ENCODE measurements at regions not wholly inside any gene's neighbourhood (a gene's known extent, or its start where the extent isn't known, plus 50 kb on each side); places are given as distances from the start of the nearest gene placed in this dataset.

- Histone ChIP-seq H3F3A (ENCODE audit: insufficient read depth) (no peaks in the 10 kb centered on the region), H3K9me3 (ENCODE audit: low read depth) (no peaks in the 10 kb centered on the region), H3K4me3 (no peak overlapping the region), H4K20me1 (ENCODE audit: insufficient read depth) (no peaks in the 10 kb centered on the region), H3K27me3 (replicated peaks; ENCODE audit: insufficient read depth) (no peaks in the 10 kb centered on the region), H2AFZ (no peak overlapping the region), H3K4me2 (ENCODE audit: unreplicated experiment) (no peak overlapping the region), H3K9me2 (ENCODE audit: insufficient read depth) (no peaks in the 10 kb centered on the region), H3K36me3 (ENCODE audit: low read depth) (no peaks in the 10 kb centered on the region), H3K27ac (no peak overlapping the region), H3K79me2 (ENCODE audit: insufficient read depth) (no peaks in the 10 kb centered on the region), H3K4me1 (ENCODE audit: insufficient read depth) (no peaks in the 10 kb centered on the region), H3K9ac (no peak overlapping the region)
- in situ Hi-C loops (cut with MboI), result no loop called here
- TF ChIP-seq EZH2phosphoT487 (IDR thresholded peaks at IDR 0.05; ENCODE audit: insufficient read depth, low read depth), result no peak
- no peak for TF ChIP-seq EZH2 (IDR thresholded peaks at IDR 0.05; ENCODE audit: insufficient read depth, poor library complexity, severe bottlenecking)
- WGBS, 2 experiments (ENCODE audit: low coverage in 1 of 2, low lambda C conversion rate in 2 of 2, missing lambda C conversion rate in 2 of 2), result 0% methylated on average over 1 of the region's 1 CpG
- DNase-seq, result no peak
Measured at GRCh38 chr3:86208772-86209171, 782.2 kb downstream of the VGLL3 start.

GRCh38 chr3:86182606-86183005 lies 808.3 kb downstream of the VGLL3 start:
- Histone ChIP-seq H3K9me2 (ENCODE audit: insufficient read depth) (no peaks in the 10 kb centered on the region), H3K4me1 (ENCODE audit: insufficient read depth) (no peaks in the 10 kb centered on the region), H3K9me3 (ENCODE audit: low read depth) (no peaks in the 10 kb centered on the region), H3K27me3 (replicated peaks; ENCODE audit: insufficient read depth) (no peaks in the 10 kb centered on the region), H3K79me2 (ENCODE audit: insufficient read depth) (no peaks in the 10 kb centered on the region), H2AFZ (no peak overlapping the region), H3F3A (ENCODE audit: insufficient read depth) (no peaks in the 10 kb centered on the region), H4K20me1 (ENCODE audit: insufficient read depth) (no peaks in the 10 kb centered on the region), H3K4me2 (ENCODE audit: unreplicated experiment) (no peak overlapping the region), H3K4me3 (no peak overlapping the region), H3K9ac (no peak overlapping the region), H3K36me3 (ENCODE audit: low read depth) (no peaks in the 10 kb centered on the region), H3K27ac (no peak overlapping the region)
- no peak for DNase-seq
- in situ Hi-C loops (cut with MboI), result no loop called here
- TF ChIP-seq EZH2phosphoT487 (IDR thresholded peaks at IDR 0.05; ENCODE audit: insufficient read depth, low read depth) (no peak), EZH2 (IDR thresholded peaks at IDR 0.05; ENCODE audit: insufficient read depth, poor library complexity, severe bottlenecking) (no peak)
- WGBS, 2 experiments (ENCODE audit: low coverage in 1 of 2, low lambda C conversion rate in 2 of 2, missing lambda C conversion rate in 2 of 2), result 32 to 42% methylated on average over 2 of the region's 2 CpGs

- H3K9ac ChIP-seq, result no peak overlapping the region
- H3K27ac ChIP-seq, result no peak overlapping the region
- no peaks in the 10 kb centered on the region for H3K27me3 ChIP-seq (replicated peaks; ENCODE audit: insufficient read depth)
- no peaks in the 10 kb centered on the region for H4K20me1 ChIP-seq (ENCODE audit: insufficient read depth)
- no peaks in the 10 kb centered on the region for H3K79me2 ChIP-seq (ENCODE audit: insufficient read depth)
- no peak overlapping the region for H2AFZ ChIP-seq
- in situ Hi-C loops (cut with MboI), result no loop called here
- H3F3A ChIP-seq (ENCODE audit: insufficient read depth), result no peaks in the 10 kb centered on the region
- peak; percentile 4 for DNase-seq
- no peak overlapping the region for H3K4me2 ChIP-seq (ENCODE audit: unreplicated experiment)
- no peaks in the 10 kb centered on the region for H3K4me1 ChIP-seq (ENCODE audit: insufficient read depth)
- no peaks in the 10 kb centered on the region for H3K36me3 ChIP-seq (ENCODE audit: low read depth)
- TF ChIP-seq EZH2 (IDR thresholded peaks at IDR 0.05; ENCODE audit: insufficient read depth, poor library complexity, severe bottlenecking) (no peak), EZH2phosphoT487 (IDR thresholded peaks at IDR 0.05; ENCODE audit: insufficient read depth, low read depth) (no peak)
- 22 to 31% methylated on average over 2 of the region's 2 CpGs for WGBS, 2 experiments (ENCODE audit: low coverage in 1 of 2, low lambda C conversion rate in 2 of 2, missing lambda C conversion rate in 2 of 2)
- H3K9me3 ChIP-seq (ENCODE audit: low read depth), result no peaks in the 10 kb centered on the region
- no peaks in the 10 kb centered on the region for H3K9me2 ChIP-seq (ENCODE audit: insufficient read depth)
- no peak overlapping the region for H3K4me3 ChIP-seq
Measured at GRCh38 chr3:86180696-86181095, 810.3 kb downstream of the VGLL3 start.

- no peak overlapping the region for H3K27ac ChIP-seq
- no peak overlapping the region for H2AFZ ChIP-seq
- in situ Hi-C loops (cut with MboI), result no loop called here
- H3K9ac ChIP-seq, result no peak overlapping the region
- H3K4me2 ChIP-seq (ENCODE audit: unreplicated experiment), result no peak overlapping the region
- 62 to 63% methylated on average over 6 of the region's 6 CpGs for WGBS, 2 experiments (ENCODE audit: low coverage in 1 of 2, low lambda C conversion rate in 2 of 2, missing lambda C conversion rate in 2 of 2)
- no peak for DNase-seq
- H3K36me3 ChIP-seq (ENCODE audit: low read depth), result no peaks in the 10 kb centered on the region
- H3K27me3 ChIP-seq (replicated peaks; ENCODE audit: insufficient read depth), result no peaks in the 10 kb centered on the region
- no peaks in the 10 kb centered on the region for H3K9me3 ChIP-seq (ENCODE audit: low read depth)
- no peaks in the 10 kb centered on the region for H3K4me1 ChIP-seq (ENCODE audit: insufficient read depth)
- TF ChIP-seq EZH2phosphoT487 (IDR thresholded peaks at IDR 0.05; ENCODE audit: insufficient read depth, low read depth), result no peak
- TF ChIP-seq EZH2 (IDR thresholded peaks at IDR 0.05; ENCODE audit: insufficient read depth, poor library complexity, severe bottlenecking), result no peak
- no peaks in the 10 kb centered on the region for H3K79me2 ChIP-seq (ENCODE audit: insufficient read depth)
- H3K4me3 ChIP-seq, result no peak overlapping the region
- H4K20me1 ChIP-seq (ENCODE audit: insufficient read depth), result no peaks in the 10 kb centered on the region
- H3K9me2 ChIP-seq (ENCODE audit: insufficient read depth), result no peaks in the 10 kb centered on the region
- H3F3A ChIP-seq (ENCODE audit: insufficient read depth), result no peaks in the 10 kb centered on the region
Measured at GRCh38 chr3:86178095-86178494, 812.9 kb downstream of the VGLL3 start.

DNA sequence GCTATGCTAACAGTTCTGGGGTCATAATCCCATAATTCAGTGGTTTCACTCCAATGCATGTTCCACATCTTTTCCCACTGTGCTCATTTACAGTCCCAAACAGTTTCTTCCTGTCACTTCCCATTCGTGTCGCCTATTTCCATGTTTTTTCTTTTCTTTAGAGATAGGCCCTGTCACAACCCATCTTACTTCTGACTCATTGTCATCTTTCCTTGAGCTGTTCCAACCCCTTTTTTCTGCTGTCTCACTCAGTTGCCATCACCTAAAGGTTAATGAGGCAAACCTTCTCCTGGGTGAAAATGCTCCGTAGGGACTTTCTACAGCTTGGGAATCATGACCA lies 814.5 kb downstream of the VGLL3 start:
- no peak overlapping the region for H2AFZ ChIP-seq
- no peaks in the 10 kb centered on the region for H3K9me3 ChIP-seq (ENCODE audit: low read depth)
- H3K4me1 ChIP-seq (ENCODE audit: insufficient read depth), result no peaks in the 10 kb centered on the region
- no peak overlapping the region for H3K4me3 ChIP-seq
- H3K4me2 ChIP-seq (ENCODE audit: unreplicated experiment), result no peak overlapping the region
- DNase-seq, result no peak
- 48% methylated on average over 3 of the region's 3 CpGs for WGBS, 2 experiments (ENCODE audit: low coverage in 1 of 2, low lambda C conversion rate in 2 of 2, missing lambda C conversion rate in 2 of 2)
- no peaks in the 10 kb centered on the region for H3F3A ChIP-seq (ENCODE audit: insufficient read depth)
- TF ChIP-seq EZH2phosphoT487 (IDR thresholded peaks at IDR 0.05; ENCODE audit: insufficient read depth, low read depth) (no peak), EZH2 (IDR thresholded peaks at IDR 0.05; ENCODE audit: insufficient read depth, poor library complexity, severe bottlenecking) (no peak)
- no peaks in the 10 kb centered on the region for H3K79me2 ChIP-seq (ENCODE audit: insufficient read depth)
- no peak overlapping the region for H3K9ac ChIP-seq
- H3K36me3 ChIP-seq (ENCODE audit: low read depth), result no peaks in the 10 kb centered on the region
- H3K9me2 ChIP-seq (ENCODE audit: insufficient read depth), result no peaks in the 10 kb centered on the region
- H3K27ac ChIP-seq, result no peak overlapping the region
- H4K20me1 ChIP-seq (ENCODE audit: insufficient read depth), result no peaks in the 10 kb centered on the region
- in situ Hi-C loops (cut with MboI), result no loop called here
- H3K27me3 ChIP-seq (replicated peaks; ENCODE audit: insufficient read depth), result no peaks in the 10 kb centered on the region

All from GM23248 (cell line).